Keratinocyte (primary cell): ENCODE measurements at regions not wholly inside any gene's neighbourhood (a gene's known extent, or its start where the extent isn't known, plus 50 kb on each side); places are given as distances from the start of the nearest gene placed in this dataset.
"Not testable (repeated sequence)": the region's sequence is repeated elsewhere in the genome, so short reads cannot be mapped to it uniquely, and the experiment has no call there.

Source experiments
- DNase-seq: peaks from one replicate; pipeline ENCODE4 v3.0.0-alpha.2; 2011; ENCODE audit warnings: low read depth, missing footprints, low spot score
- FAIRE-seq: peaks from 2 replicates; lab custom pipeline; 2011; peaks lifted over from hg19 to GRCh38; lab: Jason Lieb, UNC
- H2AFZ ChIP-seq: 2 replicates; pipeline ENCODE4 v1.6.0; 2012; ENCODE audit warnings: low read length, control low read depth, inconsistent platforms; ENCODE audit not compliant: control insufficient read depth
- H3K27ac ChIP-seq: 2 replicates; pipeline ENCODE4 v1.5.1; 2011; ENCODE audit warnings: low read length; ENCODE audit not compliant: control insufficient read depth, insufficient read depth
- H3K27me3 ChIP-seq: 3 replicates; pipeline ENCODE4 v1.6.0; 2011; ENCODE audit warnings: low read length; ENCODE audit not compliant: control insufficient read depth, insufficient read depth; ENCODE audit errors: extremely low read depth
- H3K36me3 ChIP-seq, 2 experiments: 2 replicates in 1 of 2; 3 replicates in 1 of 2; pipeline ENCODE4 v1.5.1; 2011; ENCODE audit warnings: low read length in 2 of 2, mild to moderate bottlenecking in 1 of 2; ENCODE audit not compliant: control insufficient read depth in 2 of 2, insufficient read depth in 2 of 2; ENCODE audit errors: extremely low read depth in 1 of 2
- H3K4me1 ChIP-seq: 3 replicates; pipeline ENCODE4 v1.5.1; 2011; ENCODE audit warnings: low read length; ENCODE audit not compliant: control insufficient read depth, insufficient read depth; ENCODE audit errors: extremely low read depth
- H3K4me2 ChIP-seq: 3 replicates; pipeline ENCODE4 v1.6.0; 2011; ENCODE audit warnings: low read depth, low read length; ENCODE audit not compliant: control insufficient read depth, insufficient read depth; ENCODE audit errors: extremely low read depth
- H3K4me3 ChIP-seq, 3 experiments: fragments of 200-600 bp in 1 of 3; sonication (generic) in 1 of 3; 2 replicates in 2 of 3; 3 replicates in 1 of 3; pipeline ENCODE4 v1.5.1; 2011 to 2016; ENCODE audit warnings: low read length in 3 of 3, mild to moderate bottlenecking in 3 of 3, control low read depth in 2 of 3, inconsistent platforms in 1 of 3, low read depth in 1 of 3, mixed read lengths in 1 of 3, mixed run types in 1 of 3, moderate library complexity in 1 of 3; ENCODE audit not compliant: control insufficient read depth in 2 of 3, insufficient read depth in 2 of 3; ENCODE audit errors: extremely low read depth in 1 of 3
- H3K79me2 ChIP-seq: 2 replicates; pipeline ENCODE4 v1.6.0; 2012; ENCODE audit warnings: low read length; ENCODE audit not compliant: control insufficient read depth, insufficient read depth
- H3K9ac ChIP-seq: 3 replicates; pipeline ENCODE4 v1.6.0; 2011; ENCODE audit warnings: low read length; ENCODE audit not compliant: control insufficient read depth, insufficient read depth; ENCODE audit errors: extremely low read depth
- H3K9me1 ChIP-seq: 3 replicates; pipeline ENCODE4 v1.6.0; 2011; ENCODE audit warnings: low read length; ENCODE audit not compliant: control insufficient read depth, insufficient read depth; ENCODE audit errors: extremely low read depth
- H3K9me3 ChIP-seq: 2 replicates; pipeline ENCODE4 v1.5.1; 2012; ENCODE audit warnings: low read depth, low read length; ENCODE audit not compliant: control insufficient read depth
- H4K20me1 ChIP-seq: 3 replicates; pipeline ENCODE4 v1.6.0; 2011; ENCODE audit warnings: low read length; ENCODE audit not compliant: control insufficient read depth, insufficient read depth; ENCODE audit errors: extremely low read depth
- EZH2 ChIP-seq: IDR thresholded peaks from one replicate; pipeline ENCODE4 v1.6.1; 2012; ENCODE audit warnings: inconsistent platforms, mild to moderate bottlenecking, low read length, moderate library complexity
- dilution Hi-C: fragments of 300-500 bp; cut with MboI; formaldehyde crosslinking; loops from one replicate; pipeline ENCODE4 v1.7.0; 2020; ENCODE audit warnings: low sequenced_read_pairs; ENCODE audit not compliant: extremely low pct_ligation_motif_present
- TF ChIP-seq, protein P1 (sequence below), 3 experiments: IDR thresholded peaks in 1 of 3; conservative IDR thresholded peaks in 1 of 3; optimal IDR thresholded peaks in 1 of 3; 2 replicates in 2 of 3; 3 replicates in 1 of 3; pipeline versions ENCODE3 to v1.5.1; 2011; ENCODE audit warnings: low read length in 3 of 3, mild to moderate bottlenecking in 3 of 3, moderate library complexity in 2 of 3, control low read depth in 1 of 3, inconsistent platforms in 1 of 3; ENCODE audit not compliant: insufficient read depth in 2 of 3; ENCODE audit errors: extremely low read depth in 1 of 3

DNA sequence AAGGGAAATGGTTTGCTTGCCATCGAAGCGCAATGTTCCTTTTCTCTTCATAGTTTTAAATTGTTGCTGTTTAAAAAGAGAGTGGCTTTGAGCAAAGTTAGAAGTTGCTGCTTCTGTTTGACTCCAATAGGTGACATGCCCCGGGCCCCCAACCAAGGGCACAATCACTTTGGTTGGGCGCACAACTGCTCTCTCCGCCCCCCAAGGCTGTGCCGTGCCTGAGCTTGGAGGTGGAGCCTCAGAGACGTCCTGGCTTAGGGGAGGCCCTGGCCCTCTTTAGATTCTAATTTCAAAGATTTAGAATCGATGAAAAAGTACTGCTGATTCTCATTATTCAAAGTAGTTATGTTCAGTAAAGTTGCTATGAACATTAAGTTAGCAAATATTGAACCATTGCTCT lies 725.9 kb downstream of the COL12A1 start:
- DNase-seq (no peak), FAIRE-seq (no peak)
- Histone ChIP-seq H3K4me3 (no peak overlapping the region), H3K27me3 (no peaks in the 10 kb centered on the region), H3K27ac (no peak overlapping the region), H3K9me3 (no peaks in the 10 kb centered on the region), H3K9ac (no peak overlapping the region), H3K36me3 (no peaks in the 10 kb centered on the region), H3K4me1 (no peaks in the 10 kb centered on the region), H2AFZ (no peak overlapping the region), H4K20me1 (no peaks in the 10 kb centered on the region), H3K9me1 (no peaks in the 10 kb centered on the region), H3K4me2 (no peak overlapping the region), H3K79me2 (no peaks in the 10 kb centered on the region)
- dilution Hi-C loops: no loop called here
- TF ChIP-seq EZH2: no peak

DNA sequence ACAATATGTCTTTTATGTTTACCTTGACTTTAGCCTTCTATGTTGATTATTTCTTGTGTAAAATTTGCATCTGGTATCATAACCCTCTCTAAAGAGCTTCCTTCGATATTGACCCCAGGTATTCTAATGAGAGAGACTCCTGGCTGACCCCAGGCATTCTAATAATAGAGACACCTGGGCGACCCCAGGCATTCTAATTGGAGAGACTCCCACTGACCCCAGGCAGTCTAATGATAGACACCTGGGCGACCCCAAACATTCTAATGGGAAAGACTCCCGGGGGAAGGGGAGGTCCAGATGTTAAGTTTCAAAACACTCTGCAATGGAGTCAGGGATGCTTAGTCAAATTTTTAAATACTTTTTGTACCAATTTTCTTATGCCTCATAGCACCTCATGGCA lies 726.4 kb downstream of the COL12A1 start:
- no peak overlapping the region for H3K4me3 ChIP-seq
- H3K4me2 ChIP-seq: no peak overlapping the region
- H3K4me1 ChIP-seq: no peaks in the 10 kb centered on the region
- FAIRE-seq (no peak), DNase-seq (no peak)
- TF ChIP-seq EZH2: no peak
- TF ChIP-seq, protein P1, sequence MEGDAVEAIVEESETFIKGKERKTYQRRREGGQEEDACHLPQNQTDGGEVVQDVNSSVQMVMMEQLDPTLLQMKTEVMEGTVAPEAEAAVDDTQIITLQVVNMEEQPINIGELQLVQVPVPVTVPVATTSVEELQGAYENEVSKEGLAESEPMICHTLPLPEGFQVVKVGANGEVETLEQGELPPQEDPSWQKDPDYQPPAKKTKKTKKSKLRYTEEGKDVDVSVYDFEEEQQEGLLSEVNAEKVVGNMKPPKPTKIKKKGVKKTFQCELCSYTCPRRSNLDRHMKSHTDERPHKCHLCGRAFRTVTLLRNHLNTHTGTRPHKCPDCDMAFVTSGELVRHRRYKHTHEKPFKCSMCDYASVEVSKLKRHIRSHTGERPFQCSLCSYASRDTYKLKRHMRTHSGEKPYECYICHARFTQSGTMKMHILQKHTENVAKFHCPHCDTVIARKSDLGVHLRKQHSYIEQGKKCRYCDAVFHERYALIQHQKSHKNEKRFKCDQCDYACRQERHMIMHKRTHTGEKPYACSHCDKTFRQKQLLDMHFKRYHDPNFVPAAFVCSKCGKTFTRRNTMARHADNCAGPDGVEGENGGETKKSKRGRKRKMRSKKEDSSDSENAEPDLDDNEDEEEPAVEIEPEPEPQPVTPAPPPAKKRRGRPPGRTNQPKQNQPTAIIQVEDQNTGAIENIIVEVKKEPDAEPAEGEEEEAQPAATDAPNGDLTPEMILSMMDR (optimal IDR thresholded peaks at IDR 0.05 in 1 of 3, IDR thresholded peaks at IDR 0.05 in 1 of 3, conservative IDR thresholded peaks at IDR 0.05 in 1 of 3; ENCODE audit: extremely low read depth in 1 of 3, insufficient read depth in 2 of 3, low read length in 3 of 3): no peak
- dilution Hi-C loops: no loop called here
- H3K9me3 ChIP-seq: no peaks in the 10 kb centered on the region
- no peak overlapping the region for H3K27ac ChIP-seq
- H3K36me3 ChIP-seq: no peaks in the 10 kb centered on the region
- H3K9ac ChIP-seq: no peak overlapping the region
- no peaks in the 10 kb centered on the region for H3K9me1 ChIP-seq
- H4K20me1 ChIP-seq: no peaks in the 10 kb centered on the region
- no peaks in the 10 kb centered on the region for H3K79me2 ChIP-seq
- no peaks in the 10 kb centered on the region for H3K27me3 ChIP-seq
- H2AFZ ChIP-seq: no peak overlapping the region

GRCh38 chr6:74474046-74474445 lies 731.8 kb downstream of the COL12A1 start:
- H3K9me3 ChIP-seq, H3K4me3 ChIP-seq, H3K9ac ChIP-seq, H2AFZ ChIP-seq, dilution Hi-C loops, H3K27ac ChIP-seq, H3K27me3 ChIP-seq, DNase-seq, H3K9me1 ChIP-seq, H3K4me1 ChIP-seq, H3K79me2 ChIP-seq, H4K20me1 ChIP-seq, FAIRE-seq, H3K4me2 ChIP-seq, H3K36me3 ChIP-seq: not testable (repeated sequence)

DNA sequence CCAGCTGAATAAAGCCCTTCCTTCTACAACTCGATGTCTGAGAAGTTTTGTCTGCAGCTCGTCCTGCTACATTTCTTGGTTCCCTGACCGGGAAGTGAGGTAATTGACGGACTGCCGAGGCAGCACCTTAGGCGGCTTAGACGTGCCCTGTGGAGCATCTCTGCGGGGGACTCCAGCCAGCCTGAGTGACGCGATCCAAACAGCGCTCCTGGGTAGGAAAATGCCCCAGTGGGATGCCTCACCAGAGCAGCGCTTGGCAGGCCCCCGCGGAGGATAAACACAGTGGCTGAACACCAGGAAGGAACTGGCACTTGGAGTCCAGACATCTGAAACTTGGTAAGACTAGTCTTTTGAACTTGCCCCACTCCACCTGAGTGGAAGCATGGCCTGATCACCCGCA lies 737.3 kb downstream of the COL12A1 start:
- H3K4me1 ChIP-seq, H3K27ac ChIP-seq, DNase-seq, H3K4me2 ChIP-seq, H3K4me3 ChIP-seq, H3K9ac ChIP-seq, H4K20me1 ChIP-seq, H3K27me3 ChIP-seq, H3K36me3 ChIP-seq, H3K9me3 ChIP-seq, dilution Hi-C loops, H2AFZ ChIP-seq, H3K79me2 ChIP-seq, FAIRE-seq, H3K9me1 ChIP-seq: not testable (repeated sequence)
